H9 (cell line): ENCODE measurements at regions not wholly inside any gene's neighbourhood (a gene's known extent, or its start where the extent isn't known, plus 50 kb on each side); places are given as distances from the start of the nearest gene placed in this dataset.

Experiments used
- DNase-seq: peaks from one replicate; pipeline ENCODE4 v3.0.0-alpha.2; 2017
- H2AFZ ChIP-seq: one replicate; pipeline ENCODE4 v1.6.1; 2013; ENCODE audit warnings: mild to moderate bottlenecking, low read length, control low read depth, moderate library complexity
- H2AK5ac ChIP-seq: 2 replicates; pipeline ENCODE4 v1.6.1; 2013; ENCODE audit warnings: low read length, control low read depth, mixed read lengths; ENCODE audit not compliant: insufficient read length
- H2BK120ac ChIP-seq: one replicate; pipeline ENCODE4 v1.6.1; 2013; ENCODE audit warnings: low read depth, mild to moderate bottlenecking, low read length, control low read depth, inconsistent platforms; ENCODE audit not compliant: poor library complexity, severe bottlenecking
- H2BK12ac ChIP-seq: 2 replicates; pipeline ENCODE4 v1.6.1; 2013; ENCODE audit warnings: low read length, control low read depth, mixed read lengths, low read depth; ENCODE audit not compliant: insufficient read length
- H2BK15ac ChIP-seq: 2 replicates; pipeline ENCODE4 v1.6.1; 2013; ENCODE audit warnings: low read depth, low read length, control low read depth
- H2BK20ac ChIP-seq: one replicate; pipeline ENCODE4 v1.6.1; 2013; ENCODE audit warnings: low read depth, mild to moderate bottlenecking, low read length, control low read depth, inconsistent platforms; ENCODE audit not compliant: poor library complexity, severe bottlenecking
- H2BK5ac ChIP-seq: 2 replicates; pipeline ENCODE4 v1.6.1; 2013; ENCODE audit warnings: low read length, control low read depth, mixed read lengths; ENCODE audit not compliant: insufficient read length
- H3K14ac ChIP-seq: 2 replicates; pipeline ENCODE4 v1.6.1; 2013; ENCODE audit warnings: low read length, control low read depth; ENCODE audit not compliant: insufficient read depth
- H3K18ac ChIP-seq: 2 replicates; pipeline ENCODE4 v1.6.1; 2013; ENCODE audit warnings: low read depth, mild to moderate bottlenecking, mixed read lengths, low read length, control low read depth; ENCODE audit not compliant: insufficient read length
- H3K23ac ChIP-seq: 2 replicates; pipeline ENCODE4 v1.6.1; 2013; ENCODE audit warnings: low read length, control low read depth, mixed read lengths, low read depth; ENCODE audit not compliant: insufficient read length
- H3K23me2 ChIP-seq: 2 replicates; pipeline ENCODE4 v1.6.1; 2013; ENCODE audit warnings: low read depth, mild to moderate bottlenecking, mixed read lengths, low read length, control low read depth; ENCODE audit not compliant: insufficient read length, poor library complexity, severe bottlenecking
- H3K27ac ChIP-seq: 2 replicates; pipeline ENCODE4 v1.5.1; 2013; ENCODE audit warnings: low read length, control low read depth, mixed read lengths, low read depth; ENCODE audit not compliant: insufficient read length
- H3K27me3 ChIP-seq: 2 replicates; pipeline ENCODE4 v1.6.1; 2013; ENCODE audit warnings: low read length, control low read depth, inconsistent platforms; ENCODE audit not compliant: insufficient read depth
- H3K4ac ChIP-seq: 2 replicates; pipeline ENCODE4 v1.6.1; 2013; ENCODE audit warnings: low read depth, mild to moderate bottlenecking, control low read depth, inconsistent platforms, low read length, moderate library complexity
- H3K4me1 ChIP-seq: 2 replicates; pipeline ENCODE4 v1.6.1; 2013; ENCODE audit warnings: low read length, control low read depth, inconsistent platforms; ENCODE audit not compliant: insufficient read depth
- H3K4me2 ChIP-seq: 2 replicates; pipeline ENCODE4 v1.6.1; 2013; ENCODE audit warnings: low read length, control low read depth, mixed read lengths; ENCODE audit not compliant: insufficient read length, insufficient read depth
- H3K56ac ChIP-seq: 2 replicates; pipeline ENCODE4 v1.6.1; 2013; ENCODE audit warnings: low read depth, mild to moderate bottlenecking, mixed read lengths, low read length, control low read depth; ENCODE audit not compliant: insufficient read length
- H3K79me1 ChIP-seq: 2 replicates; pipeline ENCODE4 v1.6.1; 2013; ENCODE audit warnings: low read depth, mild to moderate bottlenecking, moderate library complexity, low read length, control low read depth, inconsistent platforms; ENCODE audit not compliant: insufficient read depth, poor library complexity, severe bottlenecking
- H3K79me2 ChIP-seq: 2 replicates; pipeline ENCODE4 v1.6.1; 2013; ENCODE audit warnings: low read length, control low read depth, inconsistent platforms; ENCODE audit not compliant: insufficient read depth
- H3K9ac ChIP-seq: 2 replicates; pipeline ENCODE4 v1.6.1; 2013; ENCODE audit warnings: low read length, control low read depth, mixed read lengths; ENCODE audit not compliant: insufficient read length; ENCODE audit errors: extremely low read depth
- H3K9me3 ChIP-seq: one replicate; pipeline ENCODE4 v1.6.1; 2013; ENCODE audit warnings: low read depth, low read length, inconsistent platforms; ENCODE audit not compliant: control insufficient read depth
- H3T11ph ChIP-seq: one replicate; pipeline ENCODE4 v1.6.1; 2013; ENCODE audit warnings: mild to moderate bottlenecking, low read length, control low read depth, inconsistent platforms
- H4K20me1 ChIP-seq: one replicate; pipeline ENCODE4 v1.6.1; 2013; ENCODE audit not compliant: control insufficient read depth, insufficient read length, insufficient read depth
- H4K5ac ChIP-seq: 2 replicates; pipeline ENCODE4 v1.6.1; 2013; ENCODE audit warnings: low read depth, mild to moderate bottlenecking, mixed read lengths, low read length, control low read depth; ENCODE audit not compliant: insufficient read length
- H4K8ac ChIP-seq: replicated peaks from 2 replicates; pipeline ENCODE4 v1.6.1; 2013; ENCODE audit warnings: low read length, control low read depth, mixed read lengths, low read depth; ENCODE audit not compliant: insufficient read length
- H4K91ac ChIP-seq: 2 replicates; pipeline ENCODE4 v1.6.1; 2013; ENCODE audit warnings: low read depth, mild to moderate bottlenecking, moderate library complexity, mixed read lengths, low read length, control low read depth; ENCODE audit not compliant: insufficient read length
- H3K27ac Mint-ChIP-seq, 3 experiments: 2 replicates in 2 of 3; 3 replicates in 1 of 3; pipeline ENCODE4 v1.8.0; 2020 to 2021; ENCODE audit warnings: mixed read lengths in 3 of 3, mild to moderate bottlenecking in 1 of 3, moderate library complexity in 1 of 3
- H3K27me3 Mint-ChIP-seq: 2 replicates; pipeline ENCODE4 v1.8.0; 2021; ENCODE audit warnings: low read depth, mild to moderate bottlenecking, moderate library complexity, mixed read lengths
- H3K36me3 Mint-ChIP-seq, 3 experiments: 2 replicates in 2 of 3; 3 replicates in 1 of 3; pipeline ENCODE4 v1.8.0; 2020 to 2021; ENCODE audit warnings: low read depth in 3 of 3, mixed read lengths in 3 of 3; ENCODE audit not compliant: insufficient read depth in 1 of 3
- H3K4me1 Mint-ChIP-seq, 2 experiments: 2 replicates each; pipeline ENCODE4 v1.8.0; 2020; ENCODE audit warnings: mixed read lengths in 2 of 2
- H3K4me3 Mint-ChIP-seq, 2 experiments: 2 replicates in 1 of 2; 3 replicates in 1 of 2; pipeline ENCODE4 v1.8.0; 2020 to 2021; ENCODE audit warnings: mild to moderate bottlenecking in 2 of 2, mixed read lengths in 2 of 2, moderate library complexity in 1 of 2
- H3K9me3 Mint-ChIP-seq, 2 experiments: 2 replicates in 1 of 2; 3 replicates in 1 of 2; pipeline ENCODE4 v1.8.0; 2020; ENCODE audit warnings: mild to moderate bottlenecking in 2 of 2, mixed read lengths in 2 of 2, moderate library complexity in 1 of 2
- CTCF ChIP-seq: fragments of 200-600 bp; sonication (generic); conservative IDR thresholded peaks from 3 replicates; pipeline ENCODE4 v1.8.0; 2021; ENCODE audit warnings: antibody characterized with exemption, mild to moderate bottlenecking
- WGBS: extraction: QIAGEN DNeasy Blood & Tissue Kit; methylation state at CpG from one replicate; pipeline ENCODE4 v1.1.7; 2013; ENCODE audit warnings: missing lambda C conversion rate, low lambda C conversion rate, mixed read lengths; ENCODE audit not compliant: insufficient read length; ENCODE audit errors: extremely low coverage; 5-methylcytosine and 5-hydroxymethylcytosine counted together

- no CpG with 5 or more reads among the region's 6 CpGs for WGBS
- no peak overlapping the region for H2BK120ac ChIP-seq
- H3K14ac ChIP-seq = no peak overlapping the region
- no peak overlapping the region for H4K8ac ChIP-seq
- H3K23me2 ChIP-seq = no peaks in the 10 kb centered on the region
- no peak overlapping the region for H3K56ac ChIP-seq
- TF ChIP-seq CTCF = no peak
- H2BK15ac ChIP-seq = no peak overlapping the region
- H2AFZ ChIP-seq = no peak overlapping the region
- no peak overlapping the region for H3K23ac ChIP-seq
- H4K91ac ChIP-seq = no peak overlapping the region
- H3K79me1 ChIP-seq = no peaks in the 10 kb centered on the region
- peaks cover 1% of the 10 kb centered on the region for H3K27me3 Mint-ChIP-seq
- no peak overlapping the region for H3K4me2 ChIP-seq
- no peak overlapping the region; a peak in 1 of 7 replicates for H3K27ac Mint-ChIP-seq
- peaks cover 10 to 15% of the 10 kb centered on the region in 2 experiments; a peak in 4 of 5 replicates for H3K9me3 Mint-ChIP-seq
- H4K20me1 ChIP-seq = no peaks in the 10 kb centered on the region
- H3K27ac ChIP-seq = no peak overlapping the region
- no peak overlapping the region for H3K4ac ChIP-seq
- peaks cover 0 to 2% (median 0%) of the 10 kb centered on the region in 3 experiments; a peak in 1 of 7 replicates for H3K36me3 Mint-ChIP-seq
- H3K4me3 Mint-ChIP-seq = no peak overlapping the region
- H4K5ac ChIP-seq = no peak overlapping the region
- no peak overlapping the region for H2BK12ac ChIP-seq
- H3K4me1 Mint-ChIP-seq = peaks cover 0 to 13% of the 10 kb centered on the region in 2 experiments; a peak in 2 of 4 replicates
- no peak overlapping the region for H2AK5ac ChIP-seq
- no peak overlapping the region for H3K18ac ChIP-seq
- H3K4me1 ChIP-seq = no peaks in the 10 kb centered on the region
- H3T11ph ChIP-seq = no peak overlapping the region
- DNase-seq = no peak
- H3K9ac ChIP-seq = no peak overlapping the region
- no peaks in the 10 kb centered on the region for H3K79me2 ChIP-seq
- no peaks in the 10 kb centered on the region for H3K27me3 ChIP-seq
- H3K9me3 ChIP-seq = no peaks in the 10 kb centered on the region
- H2BK20ac ChIP-seq = no peak overlapping the region
- no peak overlapping the region for H2BK5ac ChIP-seq
Observed at GRCh38 chr14:98612434-98613200, 659.4 kb downstream of the BCL11B start.
